DMS53 (cell line): ENCODE measurements at regions not wholly inside any gene's neighbourhood (a gene's known extent, or its start where the extent isn't known, plus 50 kb on each side); places are given as distances from the start of the nearest gene placed in this dataset.
"Not testable (repeated sequence)": the region's sequence is repeated elsewhere in the genome, so short reads cannot be mapped to it uniquely, and the experiment has no call there.

Experiments used
- DNase-seq: peaks from one replicate; lab custom pipeline; 2025; lab: John Stamatoyannopoulos, UW

DNA sequence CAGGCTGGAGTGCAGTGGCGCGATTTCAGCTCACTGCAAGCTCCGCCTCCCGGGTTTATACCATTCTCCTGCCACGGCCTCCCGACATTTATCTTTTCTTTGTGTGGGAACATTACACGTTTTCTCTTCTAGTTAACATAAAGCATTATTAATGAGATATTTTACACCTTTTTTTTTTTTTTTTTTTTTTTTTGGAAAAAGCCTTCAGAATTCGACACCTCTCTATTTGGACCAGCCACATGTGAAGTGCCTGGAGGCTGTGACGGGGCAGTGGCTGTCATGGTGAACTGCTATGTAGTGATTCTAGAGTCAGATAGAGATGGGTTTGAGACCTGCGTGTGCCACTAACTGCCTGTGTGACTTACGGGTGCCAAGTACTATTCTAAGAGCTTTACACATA, 64.3 kb downstream of the SMIM38 start:
- DNase-seq: no peak

- no peak for DNase-seq
Measured at GRCh38 chr11:69220561-69221051, 64.9 kb downstream of the SMIM38 start.

- no peak for DNase-seq
Measured at GRCh38 chr11:69221086-69221485, 65.4 kb downstream of the SMIM38 start.

DNA sequence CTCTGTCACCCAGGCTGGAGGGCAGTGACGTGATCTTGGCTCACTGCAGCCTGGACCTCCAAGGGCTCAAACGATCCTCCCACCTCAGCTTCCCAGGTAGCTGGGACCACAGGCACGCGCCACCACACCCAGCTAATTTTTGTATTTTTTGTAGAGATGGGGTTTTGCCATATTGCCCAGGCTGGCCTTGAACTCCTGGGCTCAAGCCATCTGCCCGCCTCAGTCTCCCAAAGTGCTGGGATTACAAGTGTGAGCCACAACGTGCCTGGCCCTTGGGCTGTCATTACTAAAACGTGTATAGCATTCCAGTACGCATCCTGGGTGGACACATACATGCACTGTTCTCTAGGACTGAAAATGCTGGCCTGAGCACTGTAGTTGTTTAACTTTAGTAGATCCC, 65.9 kb downstream of the SMIM38 start:
- not testable (repeated sequence) for DNase-seq

DNA sequence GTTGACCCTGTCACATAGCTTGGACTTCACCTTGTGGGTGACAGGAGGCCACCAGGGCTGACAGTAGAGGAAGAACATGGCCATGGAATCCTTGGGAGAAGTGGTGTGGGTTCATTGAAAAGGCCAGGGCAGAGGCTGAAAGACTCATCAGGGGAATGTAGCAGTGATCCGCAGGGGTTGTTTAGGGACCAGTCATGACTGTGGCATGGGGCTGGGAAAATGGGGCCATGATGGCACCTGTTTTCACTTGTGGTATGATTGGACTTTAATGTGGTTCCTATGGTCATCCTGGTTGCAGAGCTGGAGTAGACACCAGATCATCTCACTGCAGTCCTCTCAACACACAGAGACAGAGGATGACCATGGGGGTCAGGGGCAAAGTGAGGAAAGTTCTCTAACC, 66.7 kb upstream of the MYEOV start:
- DNase-seq: no peak

DNA sequence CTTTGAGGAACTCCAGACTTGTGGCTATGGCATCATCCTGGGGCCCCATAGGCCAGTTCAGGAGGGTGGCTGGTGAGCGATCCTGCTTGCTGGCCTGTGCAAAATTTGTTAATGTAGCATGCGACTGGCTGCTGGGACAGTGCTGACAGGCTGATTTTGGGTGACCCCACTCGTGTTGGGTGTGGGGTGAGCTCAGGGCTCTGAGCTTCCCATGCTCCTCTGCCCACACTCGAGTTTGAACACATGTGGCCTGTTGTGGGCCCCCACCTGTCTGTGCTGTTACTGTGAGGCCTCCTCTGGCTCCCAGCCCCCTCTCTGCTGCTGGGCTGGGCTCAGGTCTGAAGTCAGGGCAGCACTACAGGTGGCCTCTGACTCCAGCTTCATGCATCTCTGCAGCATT, 64.4 kb upstream of the MYEOV start:
- DNase-seq: no peak

DNA sequence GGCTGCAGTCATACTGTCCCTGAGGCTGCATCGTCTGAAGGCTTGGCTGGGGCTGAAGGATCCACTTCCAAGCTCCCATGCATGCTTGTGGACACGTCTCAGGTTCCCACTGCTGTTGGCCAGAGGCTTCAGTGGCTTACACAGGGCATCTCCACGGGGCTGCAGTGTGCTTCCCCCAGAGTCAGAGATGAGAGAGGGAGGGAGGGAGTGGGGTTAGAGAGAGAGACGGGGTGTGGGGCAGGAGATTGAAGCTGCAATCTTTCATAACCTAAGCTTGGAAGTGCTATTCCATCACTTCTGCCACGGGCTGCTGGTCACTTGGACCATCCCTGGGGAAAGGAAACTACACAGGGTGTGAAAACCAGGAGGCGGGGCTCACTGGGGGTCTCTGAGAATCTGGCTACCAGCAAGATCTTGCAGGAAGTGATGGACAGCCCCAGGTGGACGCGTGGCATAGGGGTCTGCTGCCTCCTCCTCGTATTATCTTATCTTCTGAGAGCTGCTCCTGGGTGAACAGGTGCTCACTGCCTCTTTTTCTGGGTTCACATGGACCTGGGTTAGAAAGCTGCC, 63.0 kb upstream of the MYEOV start:
- DNase-seq: no peak

DNA sequence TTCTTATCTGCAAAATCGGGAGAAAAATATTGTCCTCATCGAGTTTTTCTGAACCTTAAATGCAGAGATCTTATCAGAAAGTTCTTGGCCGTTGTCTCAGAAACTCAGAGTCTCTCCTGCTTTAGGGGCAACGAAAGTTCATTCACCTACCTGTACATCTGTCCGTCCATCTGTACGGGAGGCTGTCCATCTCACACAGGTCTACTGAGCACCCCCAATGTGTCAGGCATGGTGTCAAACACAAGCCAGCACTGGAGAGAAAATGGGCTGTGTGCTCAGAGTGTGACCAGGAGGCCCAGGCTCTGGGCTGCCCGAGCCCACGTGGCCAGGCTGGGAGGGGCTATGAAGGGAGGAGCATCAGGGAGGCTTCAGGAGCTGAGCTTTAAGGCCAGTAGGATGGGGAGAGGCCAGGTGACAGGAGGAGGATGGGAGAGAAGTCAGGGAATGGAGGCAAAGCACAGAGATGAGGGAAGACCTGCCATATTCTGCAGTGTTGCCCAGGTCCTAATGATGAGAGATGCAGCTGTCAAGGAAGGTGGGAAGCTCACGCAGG, 62.4 kb upstream of the MYEOV start:
- no peak for DNase-seq

- no peak for DNase-seq
Measured at GRCh38 chr11:69232821-69233743, 60.9 kb upstream of the MYEOV start.

GRCh38 chr11:69233744-69234570, 60.0 kb upstream of the MYEOV start:
- no peak for DNase-seq

- DNase-seq: no peak
Measured at GRCh38 chr11:69234740-69235710, 58.9 kb upstream of the MYEOV start.

DNA sequence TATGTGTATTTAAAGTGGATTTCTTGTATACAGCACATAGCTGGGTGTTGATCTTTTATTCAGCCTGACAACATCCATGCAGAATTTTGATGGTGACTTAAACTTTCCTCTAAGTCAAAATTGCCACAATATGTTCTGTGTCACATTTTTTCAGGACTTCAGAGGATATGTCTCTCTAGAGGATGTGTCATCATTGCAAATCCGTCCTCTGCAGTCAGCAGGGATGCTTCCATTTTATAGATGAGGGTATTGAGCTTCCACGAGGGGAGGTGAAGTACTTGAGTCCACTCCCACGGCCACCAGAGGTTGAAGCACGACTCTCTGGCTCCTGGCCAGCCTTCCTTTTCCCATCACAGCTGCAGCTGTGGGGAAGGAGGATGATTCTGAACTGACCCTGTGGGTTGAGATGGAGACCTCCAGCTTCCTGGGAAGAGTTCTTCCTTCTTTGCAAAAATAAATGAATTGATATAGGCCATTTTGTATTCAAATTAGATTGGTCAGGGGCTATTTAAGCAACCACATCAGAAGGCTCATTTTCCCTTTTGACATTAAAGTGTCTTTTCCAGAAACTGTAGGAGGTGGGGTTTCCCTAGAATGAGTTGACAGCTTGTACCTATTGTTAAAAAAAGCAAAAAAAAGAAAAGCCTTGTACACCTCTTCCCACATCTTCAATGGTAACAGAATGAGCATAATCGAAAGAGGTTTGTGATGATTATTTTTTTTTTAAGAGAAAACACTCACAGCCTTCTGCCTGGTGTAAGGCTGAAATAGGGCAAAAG, 55.2 kb upstream of the MYEOV start:
- DNase-seq: no peak

DNA sequence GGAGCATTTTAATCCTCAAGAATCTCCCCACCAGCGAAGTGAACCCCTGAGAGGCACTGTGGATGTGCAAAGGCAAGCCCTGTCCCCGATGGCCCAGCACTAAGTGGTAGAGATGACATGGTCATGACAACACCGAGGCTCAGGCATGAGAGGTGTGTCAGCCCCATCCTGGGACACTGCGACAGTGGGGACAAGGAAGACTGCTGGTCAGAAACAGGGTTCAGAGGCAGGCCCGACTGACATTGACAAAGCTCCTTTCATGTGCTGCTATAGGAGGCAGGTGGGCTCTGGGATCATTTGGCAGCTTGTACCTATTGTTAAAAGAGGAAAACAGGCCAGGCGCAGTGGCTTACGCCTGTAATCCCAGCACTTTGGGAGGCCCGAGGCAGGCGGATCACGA, 54.3 kb upstream of the MYEOV start:
- DNase-seq: no peak

DNA sequence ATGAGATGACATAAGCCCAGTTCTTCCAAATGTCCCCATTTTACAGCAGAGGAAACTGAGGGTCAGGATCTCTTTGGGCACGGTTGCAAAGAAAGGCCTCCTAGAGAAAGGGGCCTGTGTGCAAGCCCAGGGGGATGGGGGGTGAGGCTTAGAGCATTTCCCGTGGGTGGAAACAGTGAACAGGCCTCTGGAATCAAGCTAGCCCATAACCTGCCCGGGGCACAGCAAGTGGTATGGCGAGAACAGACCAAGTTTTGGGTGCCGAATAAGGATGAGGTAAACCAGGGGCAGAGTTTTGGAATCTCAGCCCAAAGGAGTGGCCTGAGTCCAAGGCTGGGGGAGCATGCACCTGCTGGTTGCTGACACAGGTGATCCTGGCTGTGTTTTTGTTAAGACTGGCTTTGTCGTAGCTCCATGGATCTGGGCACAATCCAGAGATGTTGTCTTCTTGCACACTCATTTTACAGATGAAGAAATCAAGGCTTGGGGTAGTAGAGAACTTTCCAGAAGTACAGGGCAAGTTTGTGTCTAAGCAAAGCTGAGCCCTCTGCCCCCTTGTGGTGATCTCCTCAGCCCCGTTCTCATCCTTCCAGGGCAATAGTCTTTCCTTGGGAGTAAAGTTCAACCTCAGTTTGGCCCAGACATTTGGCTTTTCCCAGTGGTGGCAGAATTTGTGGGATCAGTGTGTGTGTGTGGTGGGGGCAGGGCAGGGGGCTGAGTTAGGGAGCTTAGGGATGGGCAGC, 53.5 kb upstream of the MYEOV start:
- peak; percentile 16 for DNase-seq

GRCh38 chr11:69241075-69241740, 52.7 kb upstream of the MYEOV start:
- DNase-seq: no peak

GRCh38 chr11:69241844-69242243, 52.1 kb upstream of the MYEOV start:
- no peak for DNase-seq

GRCh38 chr11:69242266-69242920, 51.6 kb upstream of the MYEOV start:
- DNase-seq: no peak

- no peak for DNase-seq
Measured at GRCh38 chr11:69243496-69244200, 50.3 kb upstream of the MYEOV start.
